CD4-positive, alpha-beta T cell (primary cell): ENCODE measurements at regions not wholly inside any gene's neighbourhood (a gene's known extent, or its start where the extent isn't known, plus 50 kb on each side); places are given as distances from the start of the nearest gene placed in this dataset.

Experiments
- ATAC-seq: fragments of 200-7000 bp; cut with Tn5 transposase; one replicate; pipeline ENCODE4 v1.10.0; 2022; ENCODE audit warnings: mild to moderate bottlenecking; ENCODE audit not compliant: poor library complexity
- CTCF ChIA-PET: fragments of 350-600 bp; sonication (Branson Sonifier 250); formaldehyde crosslinking; loops from one replicate; lab custom pipeline; 2021; ENCODE audit warnings: antibody characterized with exemption, inconsistent platforms; lab: Charles Lee
- POLR2A ChIA-PET: fragments of 350-600 bp; sonication (Branson Sonifier 250); formaldehyde crosslinking; loops from one replicate; lab custom pipeline; 2021; ENCODE audit warnings: antibody characterized with exemption, inconsistent platforms; lab: Charles Lee
- DNase-seq, 14 experiments: peaks; one replicate each; pipeline ENCODE4 v3.0.0-alpha.2; 2013 to 2020; ENCODE audit warnings: mixed read lengths in 2 of 14
- H3K27ac ChIP-seq, 2 donors: one replicate each; pipeline versions ENCODE4 v1.5.1 to v1.7.0; 2013; ENCODE audit warnings: low read length in 2 of 2, low read depth in 1 of 2, mild to moderate bottlenecking in 1 of 2
- H3K27me3 ChIP-seq, 2 experiments: 1 replicate in 1 of 2; 2 replicates in 1 of 2; pipeline versions ENCODE4 v1.6.1 to v1.7.0; 2013; ENCODE audit warnings: low read length in 2 of 2, control low read depth in 1 of 2, mild to moderate bottlenecking in 1 of 2, moderate library complexity in 1 of 2; ENCODE audit not compliant: insufficient read depth in 2 of 2, control insufficient read depth in 1 of 2
- H3K36me3 ChIP-seq: one replicate; pipeline ENCODE4 v1.6.1; 2013; ENCODE audit warnings: low read length, control low read depth; ENCODE audit not compliant: insufficient read depth
- H3K4me1 ChIP-seq: one replicate; pipeline ENCODE4 v1.6.1; 2013; ENCODE audit warnings: low read length, control low read depth; ENCODE audit not compliant: insufficient read depth
- H3K4me3 ChIP-seq: one replicate; pipeline ENCODE4 v1.5.1; 2013; ENCODE audit warnings: mild to moderate bottlenecking, low read length, moderate library complexity
- H3K9me3 ChIP-seq, 2 experiments: 1 replicate in 1 of 2; 2 replicates in 1 of 2; pipeline versions ENCODE4 v1.6.1 to v1.7.0; 2013; ENCODE audit warnings: low read length in 2 of 2, mild to moderate bottlenecking in 2 of 2, control low read depth in 1 of 2, moderate library complexity in 1 of 2; ENCODE audit not compliant: control insufficient read depth in 1 of 2, insufficient read depth in 1 of 2
- H3K27ac Mint-ChIP-seq: one replicate; pipeline ENCODE4 v1.8.0; 2020; ENCODE audit warnings: mixed read lengths
- H3K27me3 Mint-ChIP-seq: one replicate; pipeline ENCODE4 v1.8.0; 2021; ENCODE audit warnings: mixed read lengths
- H3K36me3 Mint-ChIP-seq: one replicate; pipeline ENCODE4 v1.8.0; 2021; ENCODE audit warnings: low read depth, mixed read lengths
- H3K4me1 Mint-ChIP-seq: one replicate; pipeline ENCODE4 v1.8.0; 2021; ENCODE audit warnings: low read depth, mixed read lengths
- H3K4me3 Mint-ChIP-seq: one replicate; pipeline ENCODE4 v1.8.0; 2020; ENCODE audit warnings: mild to moderate bottlenecking, mixed read lengths
- H3K9me3 Mint-ChIP-seq: one replicate; pipeline ENCODE4 v1.8.0; 2020; ENCODE audit warnings: mixed read lengths
- intact Hi-C, 2 experiments: fragments of 100-400 bp; cut with DNase I in 1 of 2; cut with micrococcal nuclease in 1 of 2; formaldehyde crosslinking; loops; one replicate each; pipeline versions ENCODE4 v1.15.1 to v1.9.0; 2023 to 2025; cut with DNase I, micrococcal nuclease
- TF ChIP-seq, protein P1 (sequence below): fragments of 200-600 bp; IDR thresholded peaks from one replicate; pipeline ENCODE4 v1.8.0; 2022; ENCODE audit warnings: antibody characterized with exemption, mild to moderate bottlenecking

GRCh38 chr5:93273176-93273575 lies 307.8 kb downstream of the NR2F1-AS1 start:
- ATAC-seq: no peak
- H3K36me3 Mint-ChIP-seq: no peaks in the 10 kb centered on the region

GRCh38 chr5:93272108-93272507 lies 308.9 kb downstream of the NR2F1-AS1 start:
- no peak overlapping the region for H3K4me3 ChIP-seq
- no peak overlapping the region for H3K4me3 Mint-ChIP-seq
- no peak overlapping the region for H3K27ac ChIP-seq
- ChIA-PET POLR2A (no interaction called here), CTCF (interaction anchor here (0.6 kb wide), 1 partner anchor 1808 kb away, joined by 3 read pairs; no protein-coding TSS in a partner anchor)
- TF ChIP-seq, protein P1, sequence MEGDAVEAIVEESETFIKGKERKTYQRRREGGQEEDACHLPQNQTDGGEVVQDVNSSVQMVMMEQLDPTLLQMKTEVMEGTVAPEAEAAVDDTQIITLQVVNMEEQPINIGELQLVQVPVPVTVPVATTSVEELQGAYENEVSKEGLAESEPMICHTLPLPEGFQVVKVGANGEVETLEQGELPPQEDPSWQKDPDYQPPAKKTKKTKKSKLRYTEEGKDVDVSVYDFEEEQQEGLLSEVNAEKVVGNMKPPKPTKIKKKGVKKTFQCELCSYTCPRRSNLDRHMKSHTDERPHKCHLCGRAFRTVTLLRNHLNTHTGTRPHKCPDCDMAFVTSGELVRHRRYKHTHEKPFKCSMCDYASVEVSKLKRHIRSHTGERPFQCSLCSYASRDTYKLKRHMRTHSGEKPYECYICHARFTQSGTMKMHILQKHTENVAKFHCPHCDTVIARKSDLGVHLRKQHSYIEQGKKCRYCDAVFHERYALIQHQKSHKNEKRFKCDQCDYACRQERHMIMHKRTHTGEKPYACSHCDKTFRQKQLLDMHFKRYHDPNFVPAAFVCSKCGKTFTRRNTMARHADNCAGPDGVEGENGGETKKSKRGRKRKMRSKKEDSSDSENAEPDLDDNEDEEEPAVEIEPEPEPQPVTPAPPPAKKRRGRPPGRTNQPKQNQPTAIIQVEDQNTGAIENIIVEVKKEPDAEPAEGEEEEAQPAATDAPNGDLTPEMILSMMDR: no peak
- intact Hi-C loops: no loop called here
- H3K4me1 Mint-ChIP-seq: no peaks in the 10 kb centered on the region
- no peaks in the 10 kb centered on the region for H3K27me3 Mint-ChIP-seq
- no peak overlapping the region for H3K27ac Mint-ChIP-seq
- ATAC-seq: no peak
- peaks cover 0 to 18% of the 10 kb centered on the region in 2 experiments for H3K9me3 ChIP-seq
- H3K9me3 Mint-ChIP-seq: peaks cover 4% of the 10 kb centered on the region
- H3K36me3 ChIP-seq: no peaks in the 10 kb centered on the region
- no peaks in the 10 kb centered on the region for H3K4me1 ChIP-seq
- DNase-seq: no peak
- H3K27me3 ChIP-seq: no peaks in the 10 kb centered on the region
- no peaks in the 10 kb centered on the region for H3K36me3 Mint-ChIP-seq

More at GRCh38 chr5:93273176-93273575, 307.8 kb downstream of the NR2F1-AS1 start:
- no peak overlapping the region for H3K27ac Mint-ChIP-seq
- no peak for DNase-seq
- Histone ChIP-seq H3K4me1 (no peaks in the 10 kb centered on the region), H3K36me3 (no peaks in the 10 kb centered on the region), H3K27ac (no peak overlapping the region), H3K9me3 (peaks cover 0 to 7% of the 10 kb centered on the region in 2 experiments), H3K27me3 (no peaks in the 10 kb centered on the region), H3K4me3 (no peak overlapping the region)
- TF ChIP-seq, protein P1: no peak
- peaks cover 4% of the 10 kb centered on the region for H3K9me3 Mint-ChIP-seq
- no peak overlapping the region for H3K4me3 Mint-ChIP-seq
- H3K4me1 Mint-ChIP-seq: no peaks in the 10 kb centered on the region
- intact Hi-C loops: no loop called here
- H3K27me3 Mint-ChIP-seq: no peaks in the 10 kb centered on the region
- ChIA-PET POLR2A (no interaction called here), CTCF (no interaction called here)

GRCh38 chr5:93267736-93268135 lies 313.3 kb downstream of the NR2F1-AS1 start:
- no peaks in the 10 kb centered on the region for H3K27me3 Mint-ChIP-seq
- H3K27ac Mint-ChIP-seq: no peak overlapping the region
- POLR2A ChIA-PET: no interaction called here
- TF ChIP-seq, protein P1: no peak
- Histone ChIP-seq H3K4me1 (no peaks in the 10 kb centered on the region), H3K9me3 (peaks cover 0 to 19% of the 10 kb centered on the region in 2 experiments), H3K27ac (no peak overlapping the region), H3K36me3 (no peaks in the 10 kb centered on the region), H3K27me3 (no peaks in the 10 kb centered on the region), H3K4me3 (no peak overlapping the region)
- H3K9me3 Mint-ChIP-seq: peaks cover 4% of the 10 kb centered on the region
- no peak overlapping the region for H3K4me3 Mint-ChIP-seq
- H3K4me1 Mint-ChIP-seq: no peaks in the 10 kb centered on the region
- no peaks in the 10 kb centered on the region for H3K36me3 Mint-ChIP-seq
- CTCF ChIA-PET: no interaction called here
- intact Hi-C loops: no loop called here
- ATAC-seq (no peak), DNase-seq (peak in 1 of 14 experiments; percentile 5)
